GM21515 (cell line): ENCODE measurements at regions not wholly inside any gene's neighbourhood (a gene's known extent, or its start where the extent isn't known, plus 50 kb on each side); places are given as distances from the start of the nearest gene placed in this dataset.
"Not testable (repeated sequence)": the region's sequence is repeated elsewhere in the genome, so short reads cannot be mapped to it uniquely, and the experiment has no call there.

Experiments used
- ATAC-seq: cut with Tn5 transposase; IDR thresholded peaks from one replicate; pipeline ENCODE4 v1.9.1; 2021; ENCODE audit not compliant: unreplicated experiment

DNA sequence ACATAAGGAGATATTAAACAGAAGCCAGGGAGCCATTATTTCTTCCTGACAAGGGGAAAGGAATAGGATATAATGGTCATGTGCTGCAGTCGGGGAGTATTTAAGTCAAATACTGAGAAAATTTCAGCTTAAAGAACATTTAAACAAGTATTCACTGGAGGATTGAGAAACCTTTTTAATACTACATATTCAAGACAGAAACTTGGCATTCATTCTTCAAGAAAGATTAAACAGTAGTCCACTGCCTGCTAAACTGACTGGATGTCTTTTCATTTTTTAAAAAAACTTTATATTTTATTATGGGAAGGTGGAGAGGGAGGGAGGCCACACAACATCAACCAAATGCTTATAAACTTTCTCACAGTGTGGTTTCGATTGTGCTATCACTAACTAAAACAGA lies 107.4 kb upstream of the CBLB start:
- no peak for ATAC-seq

DNA sequence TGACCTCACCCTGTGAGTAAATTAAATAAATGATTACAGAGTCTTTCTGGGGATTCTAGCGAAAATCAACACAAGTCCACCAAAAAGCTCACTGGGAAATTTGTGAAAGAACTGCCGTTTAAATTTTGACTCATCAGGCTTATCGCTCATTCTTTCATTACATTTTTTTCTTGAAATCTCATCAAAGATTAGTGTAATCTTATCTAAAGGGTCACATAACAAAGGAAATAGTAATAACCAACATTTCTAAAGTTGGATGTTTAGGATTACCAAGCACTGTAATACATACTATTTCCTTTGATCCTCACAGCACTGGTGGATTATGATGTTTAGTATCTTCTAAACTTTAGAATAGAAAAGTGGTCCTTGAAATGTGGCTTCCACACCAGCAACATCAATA lies 111.1 kb upstream of the CBLB start:
- no peak for ATAC-seq

DNA sequence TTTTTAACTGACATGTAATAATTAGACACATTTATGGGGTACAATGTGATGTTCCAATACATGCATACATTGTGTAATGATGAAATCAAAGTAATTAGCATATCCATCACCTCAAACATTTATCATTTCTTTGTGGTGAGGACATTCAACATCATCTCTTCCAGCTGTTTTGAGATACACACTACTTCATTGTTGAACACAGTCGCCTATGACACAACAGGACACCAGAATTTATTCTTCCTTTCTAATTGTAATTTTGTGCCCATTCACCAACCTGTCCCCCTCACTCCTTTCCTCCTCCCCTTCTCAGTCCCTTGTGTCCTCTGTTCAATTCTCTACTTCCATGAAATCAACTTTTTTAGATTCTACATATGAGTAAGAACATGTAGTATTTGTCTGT lies 113.4 kb upstream of the CBLB start:
- no peak for ATAC-seq

DNA sequence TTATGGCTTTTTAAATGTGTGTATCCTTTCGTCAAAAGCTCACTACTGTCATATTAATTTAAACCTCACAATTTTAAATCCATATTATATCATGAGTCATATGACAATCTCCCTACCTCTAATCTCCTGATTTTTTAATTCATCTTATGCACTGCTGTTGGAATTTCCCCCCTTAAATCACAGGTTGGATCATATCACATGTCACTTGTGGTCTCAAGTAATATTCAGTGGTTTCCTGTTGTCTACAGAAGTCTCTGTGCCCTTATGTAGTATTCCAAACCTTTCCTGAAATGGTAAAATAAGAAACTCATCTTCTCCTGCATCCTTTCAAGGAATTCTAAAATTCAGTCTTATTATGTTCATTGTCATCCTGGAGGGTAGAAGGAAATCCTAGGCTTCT lies 116.0 kb upstream of the CBLB start:
- no peak for ATAC-seq

DNA sequence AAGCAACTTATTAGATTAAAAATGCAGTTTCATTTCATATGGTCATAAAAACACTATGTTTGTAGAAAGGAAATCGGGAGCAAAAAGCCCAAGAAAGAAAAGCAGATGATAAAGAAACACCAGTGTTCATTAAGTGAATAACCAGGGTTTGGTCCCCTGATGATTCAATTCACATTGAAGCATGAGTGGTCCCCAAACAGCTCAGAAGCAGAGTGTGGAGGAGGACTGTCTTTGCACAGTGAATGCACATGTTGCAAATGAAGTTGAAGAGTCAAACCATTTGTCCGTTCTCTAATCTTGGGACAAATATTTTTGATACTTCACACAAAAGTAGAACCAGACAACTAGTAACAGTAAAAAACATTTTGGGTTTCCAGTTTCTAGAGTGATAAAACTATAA lies 117.5 kb upstream of the CBLB start:
- not testable (repeated sequence) for ATAC-seq

DNA sequence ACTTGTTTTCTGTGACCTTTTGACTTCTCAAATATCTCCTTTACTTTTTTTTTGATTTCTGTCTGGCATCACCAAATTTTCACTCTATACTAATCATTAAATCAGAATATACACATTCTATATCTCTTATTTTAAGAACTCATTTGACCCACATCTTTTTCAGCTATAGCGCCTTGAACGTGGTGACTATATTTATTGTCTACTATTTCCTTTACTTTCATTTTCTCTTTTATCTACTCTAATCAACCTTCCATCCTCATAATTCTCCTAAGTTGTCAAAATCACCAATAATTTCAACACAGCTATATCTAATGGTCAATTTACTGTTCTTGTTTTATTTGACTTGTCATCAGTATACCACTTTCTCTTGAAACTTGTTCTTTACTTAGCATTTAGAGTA lies 119.0 kb upstream of the CBLB start:
- ATAC-seq = no peak

DNA sequence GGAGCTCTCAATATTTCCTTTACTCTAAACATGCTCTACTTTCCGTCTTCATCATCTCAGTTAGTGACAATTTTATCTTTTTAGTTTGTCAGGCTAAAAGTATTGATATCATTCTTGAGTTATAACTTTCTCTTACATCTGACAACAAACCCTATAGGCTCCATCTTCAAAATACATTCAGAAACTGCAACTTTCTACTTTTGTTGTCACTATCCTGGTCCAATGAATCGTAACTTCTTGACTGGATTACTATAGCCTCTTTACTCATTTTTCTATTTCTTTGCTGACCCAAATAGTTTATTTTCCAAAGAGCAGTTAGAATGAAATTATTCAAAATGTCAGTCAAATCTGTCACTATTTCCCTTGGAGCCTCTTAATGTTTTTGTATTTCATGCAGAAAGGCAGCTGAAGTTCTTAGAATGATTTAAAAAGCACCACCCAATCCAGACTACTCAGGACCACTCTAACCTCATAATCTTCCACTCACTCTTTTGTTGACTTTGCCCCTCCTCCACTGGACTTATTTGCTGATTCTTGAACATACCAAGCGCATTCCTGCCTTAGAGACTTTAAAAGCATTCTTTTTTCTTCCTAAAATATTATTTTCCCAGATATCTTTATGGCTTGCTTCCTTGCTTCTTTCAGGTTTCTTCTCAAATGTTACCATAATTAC lies 119.9 kb upstream of the CBLB start:
- no peak for ATAC-seq

DNA sequence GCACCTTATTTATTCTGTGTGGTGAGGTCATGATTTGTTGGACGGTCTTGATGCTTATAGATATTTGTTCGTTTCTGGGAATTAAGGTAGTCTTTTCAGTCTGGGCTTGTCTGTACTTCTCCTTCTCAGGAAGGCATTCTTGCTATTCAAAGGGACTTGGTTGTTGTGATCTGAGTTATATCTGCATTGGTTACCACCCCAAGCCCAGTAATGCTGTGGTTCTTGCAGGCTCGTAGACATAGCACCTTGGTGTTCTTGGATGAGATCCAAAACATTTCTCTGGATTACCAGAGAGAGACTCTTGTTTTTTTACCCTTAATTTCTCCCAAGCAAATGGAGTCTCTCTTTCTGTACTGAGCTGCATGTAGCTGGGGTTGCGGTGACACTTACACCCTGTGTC lies 128.0 kb upstream of the CBLB start:
- ATAC-seq = no peak

DNA sequence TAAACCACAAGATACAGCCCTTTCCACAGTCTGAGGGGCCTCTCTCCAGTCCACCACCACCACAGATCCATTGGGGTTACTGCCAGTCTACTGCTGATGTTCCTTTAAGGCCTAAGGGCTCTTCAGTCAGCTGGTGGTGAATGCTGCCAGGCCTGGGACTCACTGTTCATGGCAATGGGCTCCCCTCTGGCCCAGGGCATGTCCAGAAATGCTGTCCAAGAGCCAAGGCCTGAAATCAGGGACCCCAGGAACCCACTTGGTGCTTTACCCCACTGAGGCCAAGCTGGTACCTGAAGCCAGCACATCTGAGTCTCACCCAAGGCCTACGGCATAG lies 128.6 kb upstream of the CBLB start:
- no peak for ATAC-seq

DNA sequence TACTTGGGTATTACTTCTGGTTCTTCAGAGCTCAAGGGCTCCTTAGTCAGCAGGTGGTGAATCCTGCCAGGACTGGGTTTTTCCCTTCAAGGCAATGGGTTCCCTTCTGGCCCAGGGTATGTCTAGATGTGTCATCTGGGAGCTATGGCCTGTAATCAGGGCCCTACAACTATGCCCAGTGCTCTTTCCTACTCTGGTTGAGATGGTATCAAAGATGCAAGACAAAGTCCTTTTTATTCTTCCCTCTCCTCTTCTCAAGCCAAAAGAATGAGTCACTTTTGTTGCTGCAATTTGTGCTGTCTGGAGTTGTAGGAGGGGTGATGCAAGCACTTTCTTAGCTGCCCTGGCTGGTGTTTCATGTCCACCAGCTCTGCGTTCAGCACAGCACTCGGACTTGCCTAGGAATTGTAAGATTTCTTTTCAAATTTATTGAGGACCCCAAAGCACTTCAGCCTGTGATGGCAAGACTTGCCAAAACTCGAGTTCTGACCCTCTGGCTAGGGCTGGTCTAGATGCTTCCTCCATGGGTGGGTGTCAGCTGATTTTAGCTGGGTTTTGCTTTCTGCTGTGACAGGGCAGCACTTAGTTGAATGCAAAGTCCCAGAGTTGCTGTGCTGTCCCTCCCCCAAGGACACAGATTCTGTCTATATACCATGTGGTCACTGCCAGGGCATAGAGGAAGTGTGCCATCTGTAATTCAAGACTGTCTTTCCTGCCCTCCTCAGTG lies 129.2 kb upstream of the CBLB start:
- no peak for ATAC-seq

DNA sequence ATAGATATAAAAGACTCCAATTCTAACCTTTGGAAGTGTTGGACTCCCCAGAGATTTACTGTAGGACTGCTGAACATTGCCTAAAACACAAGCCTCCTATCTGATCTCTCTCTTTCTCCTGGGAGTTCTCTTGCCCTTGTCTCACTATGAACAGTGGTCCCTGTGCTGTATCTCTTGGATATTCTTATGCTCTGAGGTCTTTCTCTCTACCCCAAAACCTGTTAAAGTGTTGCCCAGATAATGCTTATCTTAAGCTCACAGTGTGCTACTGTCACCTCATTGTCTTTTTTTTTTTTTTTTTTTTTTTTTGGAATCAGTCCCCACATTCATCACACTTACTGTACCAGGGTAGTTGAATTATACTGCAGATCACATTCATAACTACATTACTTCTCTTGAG lies 131.0 kb upstream of the CBLB start:
- no peak for ATAC-seq

DNA sequence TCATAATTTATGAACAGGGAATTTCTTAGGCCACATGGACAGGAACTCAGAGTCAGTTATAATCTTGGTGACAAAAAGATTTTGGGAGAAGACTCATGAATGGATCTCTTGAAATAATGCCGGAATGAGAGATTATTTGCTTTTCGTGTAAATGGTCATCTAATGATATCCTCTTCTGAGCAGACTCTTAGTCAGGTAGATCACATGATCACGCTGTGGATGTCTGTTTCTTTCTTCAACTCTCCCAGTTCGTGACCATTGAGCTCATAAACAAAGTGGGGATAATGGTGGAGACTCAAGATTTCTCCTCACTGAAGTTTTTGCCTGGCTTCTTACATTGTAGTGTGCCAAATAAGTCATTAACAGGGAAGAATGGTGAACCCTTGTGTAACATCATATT lies 133.1 kb upstream of the CBLB start:
- ATAC-seq = no peak

DNA sequence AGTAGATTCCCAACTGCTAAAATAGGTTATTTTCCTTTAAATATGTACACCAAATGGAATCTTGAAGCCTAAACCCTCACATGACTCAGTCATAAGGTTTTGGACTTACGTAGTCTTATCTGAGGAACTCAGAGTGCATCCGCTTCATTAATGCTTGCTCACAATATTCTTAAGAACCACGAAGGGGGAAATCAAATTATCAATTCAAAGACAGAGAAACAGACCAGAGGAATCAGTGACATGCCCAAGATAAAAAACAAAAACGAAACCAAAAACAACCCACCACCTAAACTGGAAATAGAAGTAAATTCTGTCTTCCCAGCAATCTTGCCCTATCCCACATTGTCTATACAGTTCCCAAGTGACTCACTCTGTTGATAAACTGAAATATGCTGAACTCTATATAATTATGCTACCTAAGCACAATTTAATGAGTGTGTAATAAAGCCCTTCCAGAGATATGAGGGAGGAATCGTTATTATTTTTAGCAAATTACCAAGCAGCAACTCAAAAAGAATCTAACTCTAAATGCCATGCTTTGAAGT lies 135.4 kb upstream of the CBLB start:
- no peak for ATAC-seq

DNA sequence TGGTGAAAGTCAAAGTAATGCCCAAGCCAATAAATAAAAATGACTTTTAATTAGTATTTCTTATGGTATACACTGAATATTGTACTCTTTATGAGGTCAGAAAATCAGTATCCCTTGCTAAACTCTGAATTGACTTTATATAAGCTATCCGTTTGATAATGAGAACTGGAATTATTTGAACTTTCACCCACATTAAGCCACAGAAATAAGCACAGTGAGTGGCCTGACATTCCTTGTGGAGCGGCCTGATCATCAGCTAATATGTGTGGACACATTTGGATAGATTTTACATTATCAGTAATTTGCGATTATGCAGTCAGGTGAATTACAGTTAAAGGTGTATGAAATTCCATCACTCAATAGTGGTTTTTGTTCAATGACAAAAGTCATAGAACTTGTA lies 136.0 kb upstream of the CBLB start:
- ATAC-seq = no peak

DNA sequence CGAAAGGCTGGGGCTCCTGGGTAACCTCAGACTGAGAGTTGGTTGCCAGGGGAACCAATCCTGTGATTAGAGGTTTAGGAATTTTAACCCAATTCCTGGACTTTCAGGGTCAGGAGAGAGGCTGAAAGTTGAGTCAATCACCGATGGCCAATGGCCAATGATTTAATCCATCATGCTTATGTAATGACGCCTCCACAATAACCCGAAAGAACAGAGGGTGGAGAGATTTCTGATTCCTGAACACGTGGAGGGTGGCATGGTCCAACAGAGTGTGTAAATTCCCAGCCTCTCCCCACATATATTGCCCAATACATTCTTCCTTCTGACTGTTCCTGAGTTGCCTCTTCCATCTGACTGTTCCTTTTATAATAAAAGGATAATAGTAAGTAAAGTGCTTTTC lies 137.2 kb upstream of the CBLB start:
- ATAC-seq = no peak

DNA sequence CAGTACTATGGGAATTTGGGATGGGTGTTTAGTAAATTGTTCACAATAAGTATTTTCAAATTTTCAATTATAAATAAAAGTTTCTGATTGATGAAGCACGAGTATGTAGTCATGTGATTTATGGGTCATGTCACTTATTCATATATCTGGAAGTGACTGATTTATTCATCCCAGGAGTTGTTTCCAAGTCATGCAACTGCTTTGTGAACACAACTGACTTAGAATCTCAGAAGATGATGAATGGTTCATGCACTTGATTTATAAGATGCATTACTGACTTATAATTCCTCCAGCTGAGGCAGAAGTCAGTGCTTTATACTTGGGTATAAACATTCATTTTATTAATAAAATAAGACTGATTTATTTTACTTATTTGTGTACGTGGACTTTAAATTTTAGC lies 137.8 kb upstream of the CBLB start:
- no peak for ATAC-seq

DNA sequence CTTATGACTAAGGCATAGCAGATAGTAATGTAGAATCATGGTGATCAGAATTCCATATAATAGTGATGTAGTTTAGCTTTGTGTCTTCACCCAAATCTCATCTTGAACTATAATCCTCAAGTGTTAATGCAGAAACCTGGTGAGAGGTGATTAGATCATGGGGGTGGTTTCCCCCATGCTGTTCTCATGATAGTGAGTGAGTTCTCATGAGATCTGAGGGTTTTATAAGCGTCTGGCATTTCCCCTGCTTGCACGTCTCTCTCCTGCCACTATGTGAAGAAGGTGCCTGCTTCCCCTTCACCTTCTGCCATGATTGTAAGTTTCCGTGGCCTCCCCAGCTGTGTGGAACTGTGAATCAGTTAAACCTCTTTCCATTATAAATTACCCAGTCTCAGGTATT lies 138.7 kb upstream of the CBLB start:
- ATAC-seq = no peak

DNA sequence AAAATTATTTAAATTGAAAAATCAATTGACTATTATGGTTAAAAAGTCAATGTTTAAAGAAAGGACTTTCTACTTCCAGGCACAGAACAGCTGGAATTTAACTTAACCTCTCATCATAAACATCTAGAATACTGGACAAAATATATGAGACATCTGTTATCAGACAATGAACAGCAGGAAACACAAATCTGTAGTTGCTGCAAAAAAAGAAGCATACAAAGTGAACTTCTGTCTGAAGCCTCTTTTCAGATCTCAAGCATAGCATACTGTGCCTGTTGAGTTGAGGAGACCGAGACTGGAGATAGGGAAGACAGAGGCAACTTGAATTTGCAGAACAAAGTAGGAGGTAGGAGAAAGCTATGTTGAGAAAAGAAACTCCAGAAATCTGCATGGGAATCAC lies 140.0 kb upstream of the CBLB start:
- ATAC-seq = no peak

DNA sequence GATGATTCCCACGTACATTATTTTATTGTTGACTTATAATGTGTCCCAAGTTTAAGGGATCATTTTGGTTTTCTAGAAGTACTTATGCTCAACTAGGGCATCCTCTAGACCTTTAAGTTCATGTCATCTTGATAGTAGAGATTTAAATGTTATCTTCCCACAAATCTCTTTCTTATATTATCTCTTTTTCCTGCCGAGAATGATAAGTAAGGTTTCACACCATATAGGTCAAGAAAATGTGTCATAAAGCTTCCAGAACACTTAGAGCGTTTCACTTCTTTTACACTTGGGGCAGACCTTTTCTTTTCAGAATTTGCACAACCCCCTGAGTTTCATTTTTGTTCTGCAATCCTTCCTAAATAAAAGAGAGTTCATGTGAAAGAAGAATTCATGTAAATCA lies 142.0 kb upstream of the CBLB start:
- ATAC-seq = no peak

DNA sequence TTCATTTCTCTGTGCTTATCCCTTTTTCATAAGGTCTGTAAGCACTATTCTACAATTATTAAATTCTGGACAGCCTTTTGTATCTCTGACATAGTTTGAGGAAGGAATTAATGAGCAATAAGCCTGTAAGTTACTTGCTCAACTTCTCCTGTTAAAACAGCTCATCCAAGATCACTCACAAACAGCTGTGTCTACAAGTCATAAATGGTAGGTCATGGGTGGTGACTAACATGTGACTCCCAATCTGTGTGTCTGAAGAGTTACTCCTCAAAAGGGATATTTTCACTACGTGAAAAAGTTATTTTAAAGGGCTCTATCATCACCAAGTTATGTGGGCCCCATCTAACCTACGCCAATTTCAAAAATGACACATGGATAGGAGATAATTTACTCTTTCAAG lies 145.2 kb upstream of the CBLB start:
- no peak for ATAC-seq

DNA sequence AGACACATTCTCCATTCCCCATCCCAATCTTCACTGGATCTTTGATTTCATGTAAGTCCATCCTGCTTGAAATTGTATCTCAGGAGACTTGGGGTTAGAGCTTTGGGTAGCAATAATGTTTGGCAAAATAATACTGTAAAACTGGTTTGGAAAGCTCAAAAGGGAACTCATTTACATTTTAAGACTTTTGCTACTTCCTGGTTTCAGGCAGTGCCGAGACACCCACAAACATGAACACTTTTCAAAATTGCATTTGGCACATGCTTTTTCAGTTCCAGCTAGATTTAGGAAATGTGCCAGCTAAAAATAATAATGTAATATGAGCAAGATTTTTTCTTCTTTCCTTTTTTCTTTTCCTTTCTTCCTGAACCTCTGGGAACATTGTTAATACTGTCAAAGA lies 145.7 kb upstream of the CBLB start:
- ATAC-seq = no peak

DNA sequence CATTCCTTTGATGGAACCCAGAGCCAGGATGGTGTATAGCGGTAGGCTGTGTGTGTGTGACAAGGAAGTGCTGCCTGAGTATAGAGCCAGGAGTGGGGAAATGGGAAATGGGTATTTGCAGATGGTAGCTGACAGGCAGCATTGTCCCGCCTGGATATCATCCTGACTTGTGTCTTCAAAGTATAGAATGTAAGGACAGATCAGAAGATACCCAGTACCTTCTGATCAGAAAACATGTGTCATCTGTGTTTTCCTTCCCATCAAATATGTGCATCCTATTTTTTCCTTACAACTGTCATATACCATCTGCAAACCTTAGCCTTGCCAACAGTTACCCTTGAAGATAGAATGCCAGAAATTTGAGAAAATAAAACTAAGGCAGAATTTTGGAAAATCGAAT lies 146.2 kb upstream of the CBLB start:
- ATAC-seq = no peak

DNA sequence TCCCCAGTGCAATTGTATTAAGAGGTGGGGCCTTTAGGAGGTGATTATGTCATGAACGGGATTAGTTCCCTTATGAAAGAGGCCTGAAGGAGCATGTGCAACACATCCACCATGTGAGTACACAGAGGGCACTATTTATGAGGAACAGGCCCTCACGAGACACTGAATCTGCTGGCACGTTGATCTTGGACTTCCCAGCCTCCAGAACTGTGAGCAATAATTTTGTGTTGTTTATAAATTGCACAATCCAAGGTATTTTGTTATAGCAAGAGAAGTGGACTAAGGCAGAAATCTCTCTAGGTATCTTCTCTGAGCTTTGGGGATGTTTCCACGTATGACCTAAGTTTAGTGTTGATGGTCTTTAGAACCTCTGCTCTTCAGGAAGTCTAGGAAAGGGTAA lies 149.3 kb upstream of the CBLB start:
- no peak for ATAC-seq
